Endothelial cell (in vitro differentiated cells): ENCODE measurements at regions not wholly inside any gene's neighbourhood (a gene's known extent, or its start where the extent isn't known, plus 50 kb on each side); places are given as distances from the start of the nearest gene placed in this dataset.

Experiments used
- DNase-seq: peaks from one replicate; pipeline ENCODE4 v3.0.0; 2021; ENCODE audit warnings: low spot score
- H3K27ac Mint-ChIP-seq: one replicate; pipeline ENCODE4 v1.8.0; 2021; ENCODE audit warnings: mixed read lengths, inconsistent platforms; ENCODE audit not compliant: unreplicated experiment
- H3K27me3 Mint-ChIP-seq: one replicate; pipeline ENCODE4 v1.8.0; 2021; ENCODE audit warnings: mild to moderate bottlenecking, moderate library complexity, mixed read lengths, inconsistent platforms; ENCODE audit not compliant: unreplicated experiment
- H3K36me3 Mint-ChIP-seq: one replicate; pipeline ENCODE4 v1.8.0; 2021; ENCODE audit warnings: mild to moderate bottlenecking, low read depth, mixed read lengths, inconsistent platforms; ENCODE audit not compliant: unreplicated experiment
- H3K4me1 Mint-ChIP-seq: one replicate; pipeline ENCODE4 v1.8.0; 2021; ENCODE audit warnings: mild to moderate bottlenecking, mixed read lengths, inconsistent platforms; ENCODE audit not compliant: unreplicated experiment
- H3K4me3 Mint-ChIP-seq: one replicate; pipeline ENCODE4 v1.8.0; 2021; ENCODE audit warnings: mild to moderate bottlenecking, mixed read lengths, inconsistent platforms; ENCODE audit not compliant: unreplicated experiment
- H3K9me3 Mint-ChIP-seq: one replicate; pipeline ENCODE4 v1.8.0; 2021; ENCODE audit warnings: mixed read lengths, inconsistent platforms; ENCODE audit not compliant: unreplicated experiment
- TF ChIP-seq, protein P1 (sequence below): fragments of 200-600 bp; sonication (generic); IDR thresholded peaks from one replicate; pipeline ENCODE4 v1.5.0; 2021; ENCODE audit warnings: antibody characterized with exemption; ENCODE audit not compliant: unreplicated experiment

DNA sequence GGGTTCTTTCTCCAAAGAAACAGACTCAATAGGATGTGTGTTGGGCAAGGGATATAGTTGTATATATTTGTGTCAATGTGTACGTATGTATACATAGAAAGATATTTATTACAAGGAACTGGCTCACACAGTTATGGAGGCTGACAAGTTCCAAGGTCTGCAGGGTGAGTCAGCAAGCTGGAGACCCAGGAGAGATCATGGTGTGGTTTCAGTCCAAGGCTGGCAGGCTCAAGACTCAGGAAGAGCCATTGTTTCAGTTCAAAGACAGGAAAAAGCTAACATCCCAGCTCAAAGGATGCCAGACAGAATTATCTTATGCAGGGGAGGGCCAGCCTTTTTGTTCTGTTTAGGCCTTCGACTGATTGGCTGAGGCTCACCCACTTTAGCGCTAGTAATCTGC is 89.9 kb upstream of the RALGAPA2 start:
- Mint-ChIP-seq H3K4me3 (no peak overlapping the region), H3K4me1 (peaks cover 17% of the 10 kb centered on the region), H3K36me3 (peaks cover 5% of the 10 kb centered on the region), H3K27me3 (peaks cover 3% of the 10 kb centered on the region), H3K9me3 (no peaks in the 10 kb centered on the region), H3K27ac (no peak overlapping the region)
- TF ChIP-seq, protein P1, sequence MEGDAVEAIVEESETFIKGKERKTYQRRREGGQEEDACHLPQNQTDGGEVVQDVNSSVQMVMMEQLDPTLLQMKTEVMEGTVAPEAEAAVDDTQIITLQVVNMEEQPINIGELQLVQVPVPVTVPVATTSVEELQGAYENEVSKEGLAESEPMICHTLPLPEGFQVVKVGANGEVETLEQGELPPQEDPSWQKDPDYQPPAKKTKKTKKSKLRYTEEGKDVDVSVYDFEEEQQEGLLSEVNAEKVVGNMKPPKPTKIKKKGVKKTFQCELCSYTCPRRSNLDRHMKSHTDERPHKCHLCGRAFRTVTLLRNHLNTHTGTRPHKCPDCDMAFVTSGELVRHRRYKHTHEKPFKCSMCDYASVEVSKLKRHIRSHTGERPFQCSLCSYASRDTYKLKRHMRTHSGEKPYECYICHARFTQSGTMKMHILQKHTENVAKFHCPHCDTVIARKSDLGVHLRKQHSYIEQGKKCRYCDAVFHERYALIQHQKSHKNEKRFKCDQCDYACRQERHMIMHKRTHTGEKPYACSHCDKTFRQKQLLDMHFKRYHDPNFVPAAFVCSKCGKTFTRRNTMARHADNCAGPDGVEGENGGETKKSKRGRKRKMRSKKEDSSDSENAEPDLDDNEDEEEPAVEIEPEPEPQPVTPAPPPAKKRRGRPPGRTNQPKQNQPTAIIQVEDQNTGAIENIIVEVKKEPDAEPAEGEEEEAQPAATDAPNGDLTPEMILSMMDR, result no peak
- DNase-seq, result no peak

- H3K27me3 Mint-ChIP-seq, result peaks cover 3% of the 10 kb centered on the region
- TF ChIP-seq, protein P1, result no peak
- no peaks in the 10 kb centered on the region for H3K9me3 Mint-ChIP-seq
- DNase-seq, result no peak
- no peak overlapping the region for H3K27ac Mint-ChIP-seq
- H3K4me1 Mint-ChIP-seq, result peaks cover 17% of the 10 kb centered on the region
- no peak overlapping the region for H3K4me3 Mint-ChIP-seq
- peaks cover 5% of the 10 kb centered on the region for H3K36me3 Mint-ChIP-seq
These were observed 87.4 kb upstream of the RALGAPA2 start for GRCh38 chr20:20799716-20800312.

- DNase-seq, result no peak
- Mint-ChIP-seq H3K27ac (no peak overlapping the region), H3K36me3 (peaks cover 3% of the 10 kb centered on the region), H3K4me1 (peaks cover 13% of the 10 kb centered on the region), H3K4me3 (no peak overlapping the region), H3K27me3 (peaks cover 1% of the 10 kb centered on the region), H3K9me3 (no peaks in the 10 kb centered on the region)
- TF ChIP-seq, protein P1, result no peak
These were observed 85.3 kb upstream of the RALGAPA2 start for GRCh38 chr20:20797521-20798310.

- H3K36me3 Mint-ChIP-seq, result no peaks in the 10 kb centered on the region
- H3K27ac Mint-ChIP-seq, result no peak overlapping the region
- peaks cover 5% of the 10 kb centered on the region for H3K4me1 Mint-ChIP-seq
- H3K27me3 Mint-ChIP-seq, result peaks cover 1% of the 10 kb centered on the region
- TF ChIP-seq, protein P1, result no peak
- no peak for DNase-seq
- no peaks in the 10 kb centered on the region for H3K9me3 Mint-ChIP-seq
- H3K4me3 Mint-ChIP-seq, result no peak overlapping the region
These were observed 84.5 kb upstream of the RALGAPA2 start for GRCh38 chr20:20796766-20797440.
